ENCODE measurements at regions not wholly inside any gene's neighbourhood (a gene's known extent, or its start where the extent isn't known, plus 50 kb on each side); places are given as distances from the start of the nearest gene placed in this dataset.

- Mint-ChIP-seq H3K36me3 (ENCODE audit: insufficient read depth, unreplicated experiment) (no peaks in the 10 kb centered on the region), H3K27ac (ENCODE audit: unreplicated experiment) (no peak overlapping the region), H3K27me3 (ENCODE audit: insufficient read depth, unreplicated experiment) (no peaks in the 10 kb centered on the region), H3K4me3 (ENCODE audit: unreplicated experiment) (no peak overlapping the region), H3K9me3 (ENCODE audit: unreplicated experiment) (peaks cover 25% of the 10 kb centered on the region), H3K4me1 (ENCODE audit: low read depth, unreplicated experiment) (no peaks in the 10 kb centered on the region)
- TF ChIP-seq, protein P1, sequence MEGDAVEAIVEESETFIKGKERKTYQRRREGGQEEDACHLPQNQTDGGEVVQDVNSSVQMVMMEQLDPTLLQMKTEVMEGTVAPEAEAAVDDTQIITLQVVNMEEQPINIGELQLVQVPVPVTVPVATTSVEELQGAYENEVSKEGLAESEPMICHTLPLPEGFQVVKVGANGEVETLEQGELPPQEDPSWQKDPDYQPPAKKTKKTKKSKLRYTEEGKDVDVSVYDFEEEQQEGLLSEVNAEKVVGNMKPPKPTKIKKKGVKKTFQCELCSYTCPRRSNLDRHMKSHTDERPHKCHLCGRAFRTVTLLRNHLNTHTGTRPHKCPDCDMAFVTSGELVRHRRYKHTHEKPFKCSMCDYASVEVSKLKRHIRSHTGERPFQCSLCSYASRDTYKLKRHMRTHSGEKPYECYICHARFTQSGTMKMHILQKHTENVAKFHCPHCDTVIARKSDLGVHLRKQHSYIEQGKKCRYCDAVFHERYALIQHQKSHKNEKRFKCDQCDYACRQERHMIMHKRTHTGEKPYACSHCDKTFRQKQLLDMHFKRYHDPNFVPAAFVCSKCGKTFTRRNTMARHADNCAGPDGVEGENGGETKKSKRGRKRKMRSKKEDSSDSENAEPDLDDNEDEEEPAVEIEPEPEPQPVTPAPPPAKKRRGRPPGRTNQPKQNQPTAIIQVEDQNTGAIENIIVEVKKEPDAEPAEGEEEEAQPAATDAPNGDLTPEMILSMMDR (IDR thresholded peaks at IDR 0.05; ENCODE audit: insufficient read depth in 1 of 2, low read depth in 1 of 2, low read length in 1 of 2, severe bottlenecking in 1 of 2, unreplicated experiment in 1 of 2) = no peak
- peaks cover 8% of the 10 kb centered on the region; the same call in 1 of the 2 replicates for H3K9me3 ChIP-seq
- no peak for DNase-seq
- H3K27me3 ChIP-seq (replicated peaks; ENCODE audit: control insufficient read depth, insufficient read depth, low read length) = no peaks in the 10 kb centered on the region
- ChIA-PET POLR2A (no interaction called here), CTCF (no interaction called here)
- no peak overlapping the region for H3K4me3 ChIP-seq (ENCODE audit: low read depth, low read length)
- BruUV-seq (replicated peaks) = no TSS peak
- H3K36me3 ChIP-seq (ENCODE audit: control insufficient read depth, insufficient read depth, low read length) = no peaks in the 10 kb centered on the region
- peaks cover 10% of the 10 kb centered on the region for H3K4me1 ChIP-seq
- intact Hi-C loops (cut with micrococcal nuclease; ENCODE audit: unreplicated experiment) = no loop called here
Observed at GRCh38 chr4:122524176-122524575, 67.7 kb upstream of the IL2 start.

GRCh38 chr4:122522944-122523343, 66.4 kb upstream of the IL2 start:
- no TSS peak for BruUV-seq (replicated peaks)
- intact Hi-C loops (cut with micrococcal nuclease; ENCODE audit: unreplicated experiment) = no loop called here
- Histone ChIP-seq H3K27me3 (replicated peaks; ENCODE audit: control insufficient read depth, insufficient read depth, low read length) (no peaks in the 10 kb centered on the region), H3K4me1 (peaks cover 10% of the 10 kb centered on the region), H3K4me3 (ENCODE audit: low read depth, low read length) (no peak overlapping the region), H3K9me3 (peaks cover 8% of the 10 kb centered on the region; the same call in 1 of the 2 replicates), H3K36me3 (ENCODE audit: control insufficient read depth, insufficient read depth, low read length) (no peaks in the 10 kb centered on the region)
- Mint-ChIP-seq H3K27me3 (ENCODE audit: insufficient read depth, unreplicated experiment) (no peaks in the 10 kb centered on the region), H3K27ac (ENCODE audit: unreplicated experiment) (no peak overlapping the region), H3K4me3 (ENCODE audit: unreplicated experiment) (no peak overlapping the region), H3K36me3 (ENCODE audit: insufficient read depth, unreplicated experiment) (no peaks in the 10 kb centered on the region), H3K4me1 (ENCODE audit: low read depth, unreplicated experiment) (no peaks in the 10 kb centered on the region), H3K9me3 (ENCODE audit: unreplicated experiment) (peaks cover 25% of the 10 kb centered on the region)
- no peak for DNase-seq
- POLR2A ChIA-PET = no interaction called here
- TF ChIP-seq, protein P1 (IDR thresholded peaks at IDR 0.05; ENCODE audit: insufficient read depth in 1 of 2, low read depth in 1 of 2, low read length in 1 of 2, severe bottlenecking in 1 of 2, unreplicated experiment in 1 of 2) = no peak
- CTCF ChIA-PET = no interaction called here

DNA sequence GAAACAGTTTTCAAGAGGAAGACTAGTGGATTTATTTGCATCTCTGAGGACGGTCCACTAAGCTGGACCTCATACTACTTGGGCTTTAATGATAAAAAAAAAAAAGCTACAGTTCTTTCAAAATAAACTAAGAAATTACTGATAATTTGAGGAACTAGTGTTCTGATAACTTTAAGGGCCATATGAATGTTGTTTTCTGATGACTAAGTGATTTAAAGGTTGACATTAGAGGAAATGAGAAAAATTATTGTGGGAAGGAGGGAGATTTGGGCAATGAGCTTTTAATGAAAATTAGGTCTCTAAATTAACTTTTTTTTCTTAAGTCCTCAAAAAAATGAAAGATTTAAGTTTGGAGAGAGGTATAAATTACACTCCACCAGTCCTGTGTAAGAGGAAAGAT, 60.8 kb upstream of the IL2 start:
- no peak overlapping the region for H3K4me3 Mint-ChIP-seq (ENCODE audit: unreplicated experiment)
- no peaks in the 10 kb centered on the region for H3K27me3 Mint-ChIP-seq (ENCODE audit: insufficient read depth, unreplicated experiment)
- no peaks in the 10 kb centered on the region for H3K9me3 ChIP-seq
- intact Hi-C loops (cut with micrococcal nuclease; ENCODE audit: unreplicated experiment) = no loop called here
- ChIA-PET CTCF (no interaction called here), POLR2A (no interaction called here)
- peaks cover 6% of the 10 kb centered on the region; the same call in 1 of the 2 replicates for H3K4me1 ChIP-seq
- no peaks in the 10 kb centered on the region for H3K36me3 Mint-ChIP-seq (ENCODE audit: insufficient read depth, unreplicated experiment)
- H3K9me3 Mint-ChIP-seq (ENCODE audit: unreplicated experiment) = no peaks in the 10 kb centered on the region
- H3K27me3 ChIP-seq (replicated peaks; ENCODE audit: control insufficient read depth, insufficient read depth, low read length) = no peaks in the 10 kb centered on the region
- no peak for DNase-seq
- TF ChIP-seq, protein P1 (IDR thresholded peaks at IDR 0.05; ENCODE audit: insufficient read depth in 1 of 2, low read depth in 1 of 2, low read length in 1 of 2, severe bottlenecking in 1 of 2, unreplicated experiment in 1 of 2) = no peak
- no peaks in the 10 kb centered on the region for H3K4me1 Mint-ChIP-seq (ENCODE audit: low read depth, unreplicated experiment)
- no peak overlapping the region for H3K27ac Mint-ChIP-seq (ENCODE audit: unreplicated experiment)
- H3K4me3 ChIP-seq (ENCODE audit: low read depth, low read length) = no peak overlapping the region
- no peaks in the 10 kb centered on the region for H3K36me3 ChIP-seq (ENCODE audit: control insufficient read depth, insufficient read depth, low read length)
- no TSS peak for BruUV-seq (replicated peaks)

All from Caco-2 (cell line).